Hematopoietic multipotent progenitor cell treated with erythropoietin and hydrocortisone succinate and interleukin-3 and kit ligand, for 15 days (in vitro differentiated cells): ENCODE measurements at regions not wholly inside any gene's neighbourhood (a gene's known extent, or its start where the extent isn't known, plus 50 kb on each side); places are given as distances from the start of the nearest gene placed in this dataset.

Experiments used
- DNase-seq: peaks from one replicate; pipeline ENCODE4 v3.0.0-alpha.2; 2015; ENCODE audit warnings: low spot score

GRCh38 chr20:22226849-22227700 is 357.3 kb downstream of the FOXA2 start:
- DNase-seq: no peak

DNA sequence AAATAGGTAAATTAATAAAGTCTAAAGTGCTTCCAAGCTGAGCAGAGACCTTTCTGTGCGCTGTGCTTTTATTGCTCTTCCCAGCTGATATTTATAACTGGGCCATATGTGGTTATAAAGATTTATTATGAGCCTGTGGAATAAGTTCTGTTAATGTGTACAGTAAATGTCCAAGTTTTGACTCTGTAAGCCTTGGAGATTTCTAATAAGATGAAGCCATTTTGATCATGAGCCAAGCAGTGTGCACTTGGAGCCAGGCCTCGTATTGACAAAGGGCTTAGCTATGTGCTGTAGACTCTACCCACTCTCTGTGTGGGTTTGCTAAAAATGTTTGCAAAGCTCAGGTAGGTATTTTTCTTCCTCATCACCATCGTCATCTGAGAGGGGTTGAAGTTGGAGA is 361.1 kb downstream of the FOXA2 start:
- DNase-seq: no peak

GRCh38 chr20:22217712-22218352 is 366.5 kb downstream of the FOXA2 start:
- no peak for DNase-seq

- no peak for DNase-seq
These were observed 367.4 kb downstream of the FOXA2 start for GRCh38 chr20:22216984-22217383.

- no peak for DNase-seq
These were observed 370.1 kb downstream of the FOXA2 start for GRCh38 chr20:22214296-22214695.

- DNase-seq: no peak
These were observed 371.1 kb downstream of the FOXA2 start for GRCh38 chr20:22213271-22213670.

DNA sequence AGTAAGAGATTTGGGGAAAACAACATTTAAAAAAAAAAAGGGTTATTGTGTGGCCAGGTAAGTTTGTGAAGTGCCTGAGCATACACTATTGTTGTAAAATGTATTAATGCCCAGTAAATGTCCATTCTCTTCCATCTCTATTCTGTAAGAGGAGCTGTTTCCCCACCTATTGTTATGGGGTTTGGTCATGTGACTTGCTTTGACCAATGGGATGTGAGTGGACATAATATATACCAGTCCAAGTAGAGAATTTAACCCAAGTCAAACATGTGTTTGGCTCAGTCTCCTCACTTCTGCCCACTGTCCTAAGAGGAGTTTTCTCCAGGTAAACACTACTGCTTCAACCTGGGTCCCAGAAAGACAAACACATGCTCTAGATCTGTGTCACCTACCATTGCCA is 377.1 kb downstream of the FOXA2 start:
- no peak for DNase-seq

- no peak for DNase-seq
These were observed 379.6 kb downstream of the FOXA2 start for GRCh38 chr20:22204801-22205200.

DNA sequence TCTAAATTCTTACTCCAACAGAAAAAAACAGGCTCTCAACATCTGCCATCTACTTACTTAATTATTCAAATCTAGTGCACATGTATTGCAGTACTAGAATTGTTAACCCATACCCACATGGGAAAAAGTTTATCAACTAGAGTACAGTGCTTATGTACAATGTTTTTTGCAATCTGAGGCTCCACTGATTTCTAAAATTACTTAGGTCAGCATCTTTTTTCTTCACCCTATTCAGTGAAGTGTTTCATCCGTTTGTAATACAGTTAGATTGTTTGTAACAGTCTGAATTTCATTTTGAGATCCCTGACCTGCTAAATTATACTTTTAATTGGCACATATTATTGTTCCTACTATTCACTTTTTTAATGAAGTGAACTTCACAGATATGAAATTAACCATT is 402.2 kb downstream of the FOXA2 start:
- DNase-seq: no peak

DNA sequence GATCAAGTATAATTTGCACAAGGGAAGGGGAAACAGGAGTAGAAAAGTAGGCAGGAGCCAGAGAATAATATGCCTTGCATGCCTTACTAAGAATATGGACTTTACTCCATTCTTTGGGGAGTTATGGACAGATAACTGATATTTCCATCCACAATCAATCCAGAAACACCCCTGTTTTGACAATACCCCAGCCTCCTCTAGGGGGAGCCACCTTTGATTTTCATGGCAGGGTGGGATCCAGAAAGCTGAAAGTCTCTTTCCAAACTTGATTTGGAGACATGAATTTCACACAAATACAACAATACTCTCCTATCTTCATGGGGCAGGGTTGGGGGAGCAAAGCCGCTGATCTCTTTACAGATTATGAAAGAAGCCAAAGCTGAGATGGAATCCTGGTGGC is 404.1 kb downstream of the FOXA2 start:
- no peak for DNase-seq

GRCh38 chr20:22160101-22160652 is 424.2 kb downstream of the FOXA2 start:
- DNase-seq: no peak

GRCh38 chr20:22159276-22159675 is 425.1 kb downstream of the FOXA2 start:
- DNase-seq: no peak

- DNase-seq: no peak
These were observed 422.1 kb downstream of the PAX1 start for GRCh38 chr20:22127587-22127986.

- DNase-seq: no peak
These were observed 401.0 kb downstream of the PAX1 start for GRCh38 chr20:22106308-22106938.

DNA sequence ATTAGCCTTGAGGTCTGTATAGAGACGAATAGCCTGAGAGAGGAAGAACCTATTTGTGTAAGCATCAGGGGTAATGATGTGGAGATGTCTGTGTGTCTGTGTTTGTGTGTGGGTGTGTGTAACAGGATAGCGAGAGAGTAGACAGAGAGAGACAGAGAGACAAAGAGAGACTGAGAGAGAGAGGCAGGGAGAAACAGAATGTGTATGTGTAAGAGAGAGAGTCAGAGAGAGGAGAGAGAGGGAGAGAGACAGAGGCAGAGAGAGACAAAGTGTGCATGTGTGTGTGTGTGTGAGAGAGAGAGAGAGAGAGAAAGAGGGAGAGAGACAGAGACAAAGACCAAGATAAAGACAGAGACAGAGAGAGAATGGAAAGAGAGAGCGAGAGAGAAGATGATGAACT is 396.1 kb downstream of the PAX1 start:
- DNase-seq: no peak

- DNase-seq: no peak
These were observed 395.2 kb downstream of the PAX1 start for GRCh38 chr20:22100686-22101085.

- DNase-seq: no peak
These were observed 393.9 kb downstream of the PAX1 start for GRCh38 chr20:22099348-22099747.

DNA sequence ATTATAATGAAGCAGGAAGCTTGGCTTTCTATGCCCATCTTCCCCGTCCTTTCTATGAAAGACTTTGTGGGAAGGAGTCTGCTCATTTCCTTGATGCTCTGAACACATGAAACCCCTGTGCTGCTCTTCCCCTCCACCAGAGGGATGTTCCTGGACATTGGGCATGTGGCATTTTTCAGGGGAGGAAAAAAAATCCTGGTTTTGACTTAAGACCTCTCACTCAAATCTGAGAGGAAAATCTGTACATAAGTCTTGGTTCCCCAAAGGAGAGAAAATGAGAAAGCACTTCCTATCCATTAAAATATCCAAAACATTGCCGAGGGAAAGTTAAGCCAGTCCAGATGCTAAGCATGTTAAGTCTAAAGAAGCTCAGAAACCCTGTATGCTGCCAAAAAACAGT is 393.0 kb downstream of the PAX1 start:
- no peak for DNase-seq

DNA sequence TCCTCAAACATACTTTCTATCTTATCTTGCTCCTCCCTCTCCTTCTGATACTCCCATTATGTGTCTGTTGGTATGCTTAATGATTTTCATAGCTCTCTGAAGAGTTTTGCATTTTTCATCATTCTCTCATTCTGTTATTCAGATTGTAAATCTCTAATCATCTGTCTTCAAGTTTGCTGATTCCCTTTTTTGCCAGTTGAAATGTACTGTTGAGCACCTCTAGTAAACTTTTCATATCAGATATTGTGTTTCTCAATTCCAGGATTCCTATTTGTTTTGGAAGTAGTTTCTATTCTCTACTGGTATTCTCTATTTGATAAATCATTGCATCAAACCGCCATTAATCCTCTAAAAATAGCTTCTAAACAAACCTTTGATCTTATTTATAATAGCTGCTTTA is 387.7 kb downstream of the PAX1 start:
- no peak for DNase-seq

GRCh38 chr20:22088882-22089281 is 383.4 kb downstream of the PAX1 start:
- no peak for DNase-seq

DNA sequence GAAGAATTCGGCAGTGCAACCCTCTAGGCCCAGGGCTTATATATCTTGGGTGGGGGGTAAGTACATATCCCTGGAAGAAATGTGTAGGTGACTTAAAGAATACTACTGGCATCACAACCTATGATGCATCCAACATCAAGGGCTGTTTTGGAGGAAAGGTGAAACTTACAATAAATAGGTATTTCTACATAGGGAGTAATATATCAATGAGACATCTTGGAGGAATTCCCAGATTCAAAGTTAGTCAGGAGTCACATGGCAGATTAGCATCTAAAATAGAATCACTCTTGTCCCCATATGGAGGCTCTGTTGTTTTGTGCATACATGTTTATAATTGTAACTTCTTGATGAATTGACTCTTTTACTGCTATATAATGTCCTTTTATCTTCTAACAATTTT is 375.5 kb downstream of the PAX1 start:
- no peak for DNase-seq

GRCh38 chr20:22074635-22075034 is 369.2 kb downstream of the PAX1 start:
- DNase-seq: no peak

GRCh38 chr20:22071841-22072240 is 366.4 kb downstream of the PAX1 start:
- no peak for DNase-seq
